ENCODE measurements at regions not wholly inside any gene's neighbourhood (a gene's known extent, or its start where the extent isn't known, plus 50 kb on each side); places are given as distances from the start of the nearest gene placed in this dataset.

GRCh38 chr17:77327566-77328464, 187.0 kb downstream of the SEC14L1 start:
- no peak overlapping the region for H3K18ac ChIP-seq (ENCODE audit: extremely low read depth, low read length)
- no peak overlapping the region for H3K56ac ChIP-seq (replicated peaks; ENCODE audit: insufficient read length, low read depth, low read length)
- no peak overlapping the region for H3K14ac ChIP-seq (ENCODE audit: insufficient read length)
- no peak overlapping the region for H2BK12ac ChIP-seq (ENCODE audit: low read depth, low read length)
- H4K91ac ChIP-seq (replicated peaks; ENCODE audit: insufficient read length, low read length): no peak overlapping the region
- H2BK20ac ChIP-seq (ENCODE audit: low read length): no peak overlapping the region
- no peak overlapping the region for H3K4me3 ChIP-seq (ENCODE audit: extremely low read depth in 1 of 4, insufficient read depth in 2 of 4, low read depth in 3 of 4, low read length in 4 of 4)
- no peak overlapping the region for H2BK120ac ChIP-seq (replicated peaks; ENCODE audit: low read depth, low read length)
- FAIRE-seq: no peak
- peaks cover 0 to 10% (median 2%) of the 10 kb centered on the region in 4 experiments; a peak in 5 of 7 replicates for H3K4me1 ChIP-seq (replicated peaks in 1 of 4; ENCODE audit: control insufficient read depth in 3 of 4, insufficient read depth in 4 of 4, low read length in 3 of 4)
- no peak overlapping the region for H3K4me2 ChIP-seq (ENCODE audit: insufficient read depth in 1 of 2, low read depth in 2 of 2, low read length in 2 of 2)
- no peak overlapping the region for H3K4ac ChIP-seq (replicated peaks; ENCODE audit: insufficient read length, low read depth, low read length)
- H2BK5ac ChIP-seq (ENCODE audit: low read depth, low read length): 0 out of 2 replicates have a peak overlapping the region, but pooled peaks have one; percentile 24
- TF ChIP-seq RFX5 (IDR thresholded peaks at IDR 0.05; ENCODE audit: borderline replicate concordance, low read depth, low read length): no peak
- no peak for TF ChIP-seq CTBP2 (IDR thresholded peaks at IDR 0.05; ENCODE audit: borderline replicate concordance, insufficient read depth, insufficient read length, low read length)
- no peak for TF ChIP-seq HDAC6 (IDR thresholded peaks at IDR 0.05; ENCODE audit: low read depth, low read length)
- no peak for TF ChIP-seq BRCA1 (IDR thresholded peaks at IDR 0.05; ENCODE audit: low read depth, low read length)
- TF ChIP-seq HDAC2 (IDR thresholded peaks at IDR 0.05; ENCODE audit: borderline replicate concordance in 1 of 2, low read depth in 2 of 2, low read length in 2 of 2): no peak
- TF ChIP-seq EP300 (IDR thresholded peaks at IDR 0.05; ENCODE audit: borderline replicate concordance in 1 of 2, low read depth in 2 of 2, low read length in 2 of 2): no peak
- no peak for TF ChIP-seq CHD1 (IDR thresholded peaks at IDR 0.05; ENCODE audit: low read depth, low read length)
- no peak for TF ChIP-seq KDM1A (IDR thresholded peaks at IDR 0.05; ENCODE audit: borderline replicate concordance, low read length)
- H3K79me2 ChIP-seq (ENCODE audit: control insufficient read depth in 1 of 2, insufficient read depth in 2 of 2, low read length in 2 of 2): peaks cover 0 to 8% of the 10 kb centered on the region in 2 experiments; a peak in 1 of 4 replicates
- peaks cover 5% of the 10 kb centered on the region in 2 experiments for H4K20me1 ChIP-seq (replicated peaks in 1 of 2; ENCODE audit: control insufficient read depth in 1 of 2, insufficient read depth in 2 of 2, low read length in 2 of 2)
- H3K27ac ChIP-seq (ENCODE audit: low read depth, low read length): no peak overlapping the region
- no peaks in the 10 kb centered on the region for H3K9me3 ChIP-seq (ENCODE audit: insufficient read depth in 2 of 2, low read depth in 1 of 2, low read length in 1 of 2)
- H3K23me2 ChIP-seq (ENCODE audit: low read depth, low read length): no peaks in the 10 kb centered on the region; the same call in 1 of the 2 replicates
- no peak overlapping the region for H3K9ac ChIP-seq (replicated peaks in 1 of 4; ENCODE audit: extremely low read depth in 1 of 4, low read depth in 3 of 4, low read length in 3 of 4)
- peaks cover 3% of the 10 kb centered on the region for H3K79me1 ChIP-seq (ENCODE audit: low read depth, low read length)
- H3K36me3 ChIP-seq (ENCODE audit: control insufficient read depth in 2 of 4, insufficient read depth in 4 of 4, low read length in 3 of 4): no peaks in the 10 kb centered on the region
- no peaks in the 10 kb centered on the region for H3K27me3 ChIP-seq (replicated peaks in 1 of 4; ENCODE audit: control insufficient read depth in 3 of 4, extremely low read depth in 1 of 4, insufficient read depth in 3 of 4, low read length in 3 of 4)
- no peak for DNase-seq (ENCODE audit: low read depth in 1 of 2, low spot score in 2 of 2)
- H2AFZ ChIP-seq (ENCODE audit: low read length): no peak overlapping the region
- no peak overlapping the region for H2AK5ac ChIP-seq (ENCODE audit: low read depth, low read length)
- POLR2A ChIA-PET (ENCODE audit: partially characterized antibody): interaction anchor here (0.8 kb wide), 1 partner anchor 56 kb away, joined by 3 read pairs; no protein-coding TSS in a partner anchor
- H4K8ac ChIP-seq (ENCODE audit: extremely low read depth, insufficient read depth, low read length): no peak overlapping the region
- 89% methylated on average over 29 of the region's 29 CpGs; no CpG with 5 or more reads in 1 of the 2 experiments for WGBS, 2 experiments (ENCODE audit: extremely low coverage in 1 of 2, insufficient coverage in 1 of 2, insufficient read length in 1 of 2, insufficient replicate concordance in 2 of 2, low coverage in 1 of 2, low lambda C conversion rate in 2 of 2, missing lambda C conversion rate in 1 of 2)
- no peak overlapping the region for H3K23ac ChIP-seq (ENCODE audit: insufficient read length)
- no peak overlapping the region for H2BK15ac ChIP-seq (ENCODE audit: low read length)
- no peak overlapping the region for H4K5ac ChIP-seq (ENCODE audit: insufficient read length, low read depth, low read length)
- CTCF ChIA-PET (ENCODE audit: partially characterized antibody): interaction anchor here (0.5 to 7.7 kb wide), 9 partner anchors 19 to 205 kb away, joined by 3 to 80 read pairs (median 3); no protein-coding TSS in a partner anchor
